ENCODE measurements at regions not wholly inside any gene's neighbourhood (a gene's known extent, or its start where the extent isn't known, plus 50 kb on each side); places are given as distances from the start of the nearest gene placed in this dataset.

- no peaks in the 10 kb centered on the region for H4K20me1 ChIP-seq (ENCODE audit: insufficient read depth)
- H3K9me2 ChIP-seq (ENCODE audit: insufficient read depth): no peaks in the 10 kb centered on the region
- H3K9me3 ChIP-seq (ENCODE audit: low read depth): no peaks in the 10 kb centered on the region
- no peak for DNase-seq
- H3K36me3 ChIP-seq (ENCODE audit: low read depth): no peaks in the 10 kb centered on the region
- H2AFZ ChIP-seq: no peak overlapping the region
- in situ Hi-C loops (cut with MboI): no loop called here
- no peaks in the 10 kb centered on the region for H3K4me1 ChIP-seq (ENCODE audit: insufficient read depth)
- no peak overlapping the region for H3K27ac ChIP-seq
- 86 to 91% methylated on average over 14 to 15 of the region's 15 CpGs for WGBS, 2 experiments (ENCODE audit: low coverage in 1 of 2, low lambda C conversion rate in 2 of 2, missing lambda C conversion rate in 2 of 2)
- no peak overlapping the region for H3K4me3 ChIP-seq
- no peak for TF ChIP-seq EZH2phosphoT487 (IDR thresholded peaks at IDR 0.05; ENCODE audit: insufficient read depth, low read depth)
- no peak for TF ChIP-seq EZH2 (IDR thresholded peaks at IDR 0.05; ENCODE audit: insufficient read depth, poor library complexity, severe bottlenecking)
- no peaks in the 10 kb centered on the region for H3F3A ChIP-seq (ENCODE audit: insufficient read depth)
- no peaks in the 10 kb centered on the region for H3K79me2 ChIP-seq (ENCODE audit: insufficient read depth)
- no peaks in the 10 kb centered on the region for H3K27me3 ChIP-seq (replicated peaks; ENCODE audit: insufficient read depth)
- no peak overlapping the region for H3K9ac ChIP-seq
- no peak overlapping the region for H3K4me2 ChIP-seq (ENCODE audit: unreplicated experiment)
Observed at GRCh38 chr12:124185971-124186686, 108.8 kb upstream of the RFLNA start.

GRCh38 chr12:124188084-124188483 lies 106.8 kb upstream of the RFLNA start:
- H3K4me1 ChIP-seq (ENCODE audit: insufficient read depth): no peaks in the 10 kb centered on the region
- no peaks in the 10 kb centered on the region for H3K79me2 ChIP-seq (ENCODE audit: insufficient read depth)
- no peak overlapping the region for H3K4me3 ChIP-seq
- TF ChIP-seq EZH2phosphoT487 (IDR thresholded peaks at IDR 0.05; ENCODE audit: insufficient read depth, low read depth): no peak
- no peak for TF ChIP-seq EZH2 (IDR thresholded peaks at IDR 0.05; ENCODE audit: insufficient read depth, poor library complexity, severe bottlenecking)
- H3K9me3 ChIP-seq (ENCODE audit: low read depth): no peaks in the 10 kb centered on the region
- no peaks in the 10 kb centered on the region for H3K9me2 ChIP-seq (ENCODE audit: insufficient read depth)
- H3K36me3 ChIP-seq (ENCODE audit: low read depth): no peaks in the 10 kb centered on the region
- H3F3A ChIP-seq (ENCODE audit: insufficient read depth): no peaks in the 10 kb centered on the region
- no peaks in the 10 kb centered on the region for H4K20me1 ChIP-seq (ENCODE audit: insufficient read depth)
- H2AFZ ChIP-seq: no peak overlapping the region
- no peak overlapping the region for H3K4me2 ChIP-seq (ENCODE audit: unreplicated experiment)
- H3K27ac ChIP-seq: no peak overlapping the region
- DNase-seq: no peak
- no peaks in the 10 kb centered on the region for H3K27me3 ChIP-seq (replicated peaks; ENCODE audit: insufficient read depth)
- WGBS, 2 experiments (ENCODE audit: low coverage in 1 of 2, low lambda C conversion rate in 2 of 2, missing lambda C conversion rate in 2 of 2): 80 to 85% methylated on average over 7 of the region's 7 CpGs
- no peak overlapping the region for H3K9ac ChIP-seq
- in situ Hi-C loops (cut with MboI): no loop called here

GRCh38 chr12:124188561-124189405 lies 106.1 kb upstream of the RFLNA start:
- in situ Hi-C loops (cut with MboI): no loop called here
- no peak overlapping the region for H3K27ac ChIP-seq
- H3K27me3 ChIP-seq (replicated peaks; ENCODE audit: insufficient read depth): no peaks in the 10 kb centered on the region
- H3K4me2 ChIP-seq (ENCODE audit: unreplicated experiment): no peak overlapping the region
- no peaks in the 10 kb centered on the region for H3K9me3 ChIP-seq (ENCODE audit: low read depth)
- no peaks in the 10 kb centered on the region for H3K36me3 ChIP-seq (ENCODE audit: low read depth)
- H3K79me2 ChIP-seq (ENCODE audit: insufficient read depth): no peaks in the 10 kb centered on the region
- no peak overlapping the region for H3K4me3 ChIP-seq
- no peak for DNase-seq
- no peaks in the 10 kb centered on the region for H3K4me1 ChIP-seq (ENCODE audit: insufficient read depth)
- no peak overlapping the region for H3K9ac ChIP-seq
- no peak overlapping the region for H2AFZ ChIP-seq
- no peaks in the 10 kb centered on the region for H4K20me1 ChIP-seq (ENCODE audit: insufficient read depth)
- 73 to 82% methylated on average over 15 of the region's 15 CpGs for WGBS, 2 experiments (ENCODE audit: low coverage in 1 of 2, low lambda C conversion rate in 2 of 2, missing lambda C conversion rate in 2 of 2)
- H3F3A ChIP-seq (ENCODE audit: insufficient read depth): no peaks in the 10 kb centered on the region
- no peaks in the 10 kb centered on the region for H3K9me2 ChIP-seq (ENCODE audit: insufficient read depth)
- TF ChIP-seq EZH2phosphoT487 (IDR thresholded peaks at IDR 0.05; ENCODE audit: insufficient read depth, low read depth): no peak
- no peak for TF ChIP-seq EZH2 (IDR thresholded peaks at IDR 0.05; ENCODE audit: insufficient read depth, poor library complexity, severe bottlenecking)

GRCh38 chr12:124190312-124191023 lies 104.4 kb upstream of the RFLNA start:
- Histone ChIP-seq H3K9me2 (ENCODE audit: insufficient read depth) (no peaks in the 10 kb centered on the region), H3K27me3 (replicated peaks; ENCODE audit: insufficient read depth) (no peaks in the 10 kb centered on the region), H3K36me3 (ENCODE audit: low read depth) (no peaks in the 10 kb centered on the region), H3K27ac (no peak overlapping the region), H3K4me1 (ENCODE audit: insufficient read depth) (no peaks in the 10 kb centered on the region), H3K9ac (no peak overlapping the region), H3K79me2 (ENCODE audit: insufficient read depth) (no peaks in the 10 kb centered on the region), H3K9me3 (ENCODE audit: low read depth) (no peaks in the 10 kb centered on the region), H4K20me1 (ENCODE audit: insufficient read depth) (no peaks in the 10 kb centered on the region), H3F3A (ENCODE audit: insufficient read depth) (no peaks in the 10 kb centered on the region), H3K4me3 (no peak overlapping the region), H3K4me2 (ENCODE audit: unreplicated experiment) (no peak overlapping the region), H2AFZ (no peak overlapping the region)
- no peak for DNase-seq
- WGBS, 2 experiments (ENCODE audit: low coverage in 1 of 2, low lambda C conversion rate in 2 of 2, missing lambda C conversion rate in 2 of 2): 82 to 87% methylated on average over 14 of the region's 14 CpGs
- in situ Hi-C loops (cut with MboI): no loop called here
- TF ChIP-seq EZH2 (IDR thresholded peaks at IDR 0.05; ENCODE audit: insufficient read depth, poor library complexity, severe bottlenecking) (no peak), EZH2phosphoT487 (IDR thresholded peaks at IDR 0.05; ENCODE audit: insufficient read depth, low read depth) (no peak)

Measured in GM23248 (cell line).